Ishikawa (cell line): ENCODE measurements at regions not wholly inside any gene's neighbourhood (a gene's known extent, or its start where the extent isn't known, plus 50 kb on each side); places are given as distances from the start of the nearest gene placed in this dataset.

Experiments
- CEBPB ChIP-seq: IDR thresholded peaks from 2 replicates; pipeline ENCODE4 v1.6.1; 2012
- CREB1 ChIP-seq: IDR thresholded peaks from 2 replicates; pipeline ENCODE4 v1.6.1; 2012; ENCODE audit warnings: low read depth
- EGR1 ChIP-seq: IDR thresholded peaks from 2 replicates; pipeline ENCODE4 v1.6.1; 2012
- EP300 ChIP-seq: IDR thresholded peaks from 2 replicates; pipeline ENCODE4 v1.6.1; 2012; ENCODE audit warnings: borderline replicate concordance
- FOXM1 ChIP-seq: IDR thresholded peaks from 2 replicates; pipeline ENCODE4 v1.6.1; 2012; ENCODE audit warnings: low read depth, borderline replicate concordance
- NFIC ChIP-seq: IDR thresholded peaks from 2 replicates; pipeline ENCODE4 v1.6.1; 2012
- RAD21 ChIP-seq: IDR thresholded peaks from 2 replicates; pipeline ENCODE4 v1.6.1; 2012; ENCODE audit warnings: low read depth
- TAF1 ChIP-seq: IDR thresholded peaks from 2 replicates; pipeline ENCODE4 v1.6.1; 2012; ENCODE audit warnings: low read depth, mild to moderate bottlenecking
- TCF12 ChIP-seq: IDR thresholded peaks from 2 replicates; pipeline ENCODE4 v1.6.1; 2012; ENCODE audit warnings: low read depth
- TEAD4 ChIP-seq: IDR thresholded peaks from 2 replicates; pipeline ENCODE4 v1.6.1; 2012
- YY1 ChIP-seq: IDR thresholded peaks from 2 replicates; pipeline ENCODE4 v1.6.1; 2012; ENCODE audit warnings: low read depth
- ZBTB7A ChIP-seq: IDR thresholded peaks from 2 replicates; pipeline ENCODE4 v1.6.1; 2012; ENCODE audit warnings: low read depth
- TF ChIP-seq, protein P1 (sequence below): IDR thresholded peaks from 2 replicates; pipeline ENCODE4 v1.6.1; 2012
- TF ChIP-seq, protein P2 (sequence below): IDR thresholded peaks from 2 replicates; pipeline ENCODE4 v1.6.1; 2012
- TF ChIP-seq, protein P3 (sequence below): IDR thresholded peaks from 2 replicates; pipeline ENCODE4 v1.6.1; 2012; ENCODE audit warnings: low read depth, mild to moderate bottlenecking

DNA sequence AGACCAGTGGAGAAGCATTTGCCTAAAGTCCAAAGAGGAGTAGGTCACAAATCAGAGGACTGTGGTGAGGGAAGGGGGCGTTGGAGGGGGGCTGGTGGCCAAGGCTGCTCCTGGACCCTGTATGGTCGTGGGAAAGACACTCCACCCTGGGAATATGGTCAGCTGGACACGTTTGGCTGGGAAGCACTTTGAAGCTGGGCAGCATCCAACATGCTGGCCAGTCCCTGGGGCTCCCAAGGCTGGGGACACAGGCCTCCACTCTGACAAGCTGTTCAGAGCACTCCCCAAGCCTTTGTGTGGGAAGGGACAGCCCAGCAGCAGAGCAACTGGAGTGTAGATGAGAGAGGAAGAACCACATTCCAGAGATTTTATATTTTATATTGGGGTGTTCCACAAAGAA lies 203.2 kb downstream of the ANKRD60 start:
- TF ChIP-seq TCF12 (no peak), CEBPB (no peak), TAF1 (no peak), EGR1 (no peak), FOXM1 (no peak), RAD21 (no peak), NFIC (no peak), ZBTB7A (no peak), YY1 (no peak), CREB1 (no peak), TEAD4 (no peak), EP300 (no peak)
- TF ChIP-seq, protein P1, sequence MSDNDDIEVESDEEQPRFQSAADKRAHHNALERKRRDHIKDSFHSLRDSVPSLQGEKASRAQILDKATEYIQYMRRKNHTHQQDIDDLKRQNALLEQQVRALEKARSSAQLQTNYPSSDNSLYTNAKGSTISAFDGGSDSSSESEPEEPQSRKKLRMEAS, result no peak
- TF ChIP-seq, protein P2, sequence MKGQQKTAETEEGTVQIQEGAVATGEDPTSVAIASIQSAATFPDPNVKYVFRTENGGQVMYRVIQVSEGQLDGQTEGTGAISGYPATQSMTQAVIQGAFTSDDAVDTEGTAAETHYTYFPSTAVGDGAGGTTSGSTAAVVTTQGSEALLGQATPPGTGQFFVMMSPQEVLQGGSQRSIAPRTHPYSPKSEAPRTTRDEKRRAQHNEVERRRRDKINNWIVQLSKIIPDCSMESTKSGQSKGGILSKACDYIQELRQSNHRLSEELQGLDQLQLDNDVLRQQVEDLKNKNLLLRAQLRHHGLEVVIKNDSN, result no peak
- TF ChIP-seq, protein P3, sequence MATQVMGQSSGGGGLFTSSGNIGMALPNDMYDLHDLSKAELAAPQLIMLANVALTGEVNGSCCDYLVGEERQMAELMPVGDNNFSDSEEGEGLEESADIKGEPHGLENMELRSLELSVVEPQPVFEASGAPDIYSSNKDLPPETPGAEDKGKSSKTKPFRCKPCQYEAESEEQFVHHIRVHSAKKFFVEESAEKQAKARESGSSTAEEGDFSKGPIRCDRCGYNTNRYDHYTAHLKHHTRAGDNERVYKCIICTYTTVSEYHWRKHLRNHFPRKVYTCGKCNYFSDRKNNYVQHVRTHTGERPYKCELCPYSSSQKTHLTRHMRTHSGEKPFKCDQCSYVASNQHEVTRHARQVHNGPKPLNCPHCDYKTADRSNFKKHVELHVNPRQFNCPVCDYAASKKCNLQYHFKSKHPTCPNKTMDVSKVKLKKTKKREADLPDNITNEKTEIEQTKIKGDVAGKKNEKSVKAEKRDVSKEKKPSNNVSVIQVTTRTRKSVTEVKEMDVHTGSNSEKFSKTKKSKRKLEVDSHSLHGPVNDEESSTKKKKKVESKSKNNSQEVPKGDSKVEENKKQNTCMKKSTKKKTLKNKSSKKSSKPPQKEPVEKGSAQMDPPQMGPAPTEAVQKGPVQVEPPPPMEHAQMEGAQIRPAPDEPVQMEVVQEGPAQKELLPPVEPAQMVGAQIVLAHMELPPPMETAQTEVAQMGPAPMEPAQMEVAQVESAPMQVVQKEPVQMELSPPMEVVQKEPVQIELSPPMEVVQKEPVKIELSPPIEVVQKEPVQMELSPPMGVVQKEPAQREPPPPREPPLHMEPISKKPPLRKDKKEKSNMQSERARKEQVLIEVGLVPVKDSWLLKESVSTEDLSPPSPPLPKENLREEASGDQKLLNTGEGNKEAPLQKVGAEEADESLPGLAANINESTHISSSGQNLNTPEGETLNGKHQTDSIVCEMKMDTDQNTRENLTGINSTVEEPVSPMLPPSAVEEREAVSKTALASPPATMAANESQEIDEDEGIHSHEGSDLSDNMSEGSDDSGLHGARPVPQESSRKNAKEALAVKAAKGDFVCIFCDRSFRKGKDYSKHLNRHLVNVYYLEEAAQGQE, result no peak

DNA sequence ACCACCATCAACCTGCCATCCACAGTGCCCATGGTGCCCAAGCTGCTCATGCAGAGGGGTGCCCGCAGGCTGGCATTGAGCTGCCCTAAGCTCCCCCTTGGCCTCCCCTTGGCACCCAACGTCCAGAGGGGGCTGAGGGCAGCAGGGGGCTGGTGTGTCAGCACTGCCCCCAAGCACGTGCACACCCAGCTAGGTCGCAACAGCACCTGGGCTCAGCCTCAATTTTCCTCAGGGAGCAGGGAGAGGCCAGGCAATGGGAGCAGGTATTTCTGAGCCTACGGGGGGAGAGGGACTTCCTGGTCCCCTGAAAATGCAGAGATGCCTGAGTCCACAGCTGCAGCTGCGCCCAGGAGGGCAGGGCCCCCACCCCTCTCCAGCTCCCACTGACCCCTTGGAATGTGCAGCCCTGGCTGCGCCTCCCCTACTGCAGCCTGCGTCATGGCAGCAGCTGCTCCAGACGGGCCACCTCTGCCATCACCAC lies 204.2 kb downstream of the ANKRD60 start:
- TF ChIP-seq TEAD4 (no peak), FOXM1 (no peak), NFIC (no peak), EP300 (no peak), CREB1 (no peak), EGR1 (no peak), YY1 (no peak), TAF1 (no peak), ZBTB7A (no peak), TCF12 (no peak), CEBPB (no peak), RAD21 (no peak)
- TF ChIP-seq, protein P3, result no peak
- TF ChIP-seq, protein P2, result no peak
- TF ChIP-seq, protein P1, result no peak

DNA sequence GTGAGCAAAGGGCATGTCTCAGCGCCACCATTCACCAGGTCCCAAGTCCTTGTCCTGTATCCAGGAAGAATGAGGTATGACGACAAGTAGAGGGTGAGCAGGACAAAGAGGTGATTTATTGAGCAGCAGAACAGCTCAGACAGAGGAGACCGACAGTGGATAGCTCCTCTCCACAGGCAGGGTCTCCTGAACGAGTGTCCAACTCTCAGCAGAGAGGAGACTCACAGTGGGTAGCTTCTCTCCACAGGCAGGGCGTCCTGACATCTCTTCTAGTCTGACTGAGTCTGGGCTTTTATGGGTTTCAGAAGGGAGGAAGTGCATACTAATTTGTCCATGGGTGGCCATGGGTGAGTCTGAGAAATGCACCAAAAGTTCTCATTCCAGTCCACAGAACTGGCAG lies 204.7 kb downstream of the ANKRD60 start:
- TF ChIP-seq TCF12 (no peak), EP300 (no peak), CEBPB (no peak), EGR1 (no peak), ZBTB7A (no peak), YY1 (no peak), CREB1 (no peak), NFIC (no peak)
- TF ChIP-seq, protein P1, result no peak
- TF ChIP-seq, protein P3, result no peak

DNA sequence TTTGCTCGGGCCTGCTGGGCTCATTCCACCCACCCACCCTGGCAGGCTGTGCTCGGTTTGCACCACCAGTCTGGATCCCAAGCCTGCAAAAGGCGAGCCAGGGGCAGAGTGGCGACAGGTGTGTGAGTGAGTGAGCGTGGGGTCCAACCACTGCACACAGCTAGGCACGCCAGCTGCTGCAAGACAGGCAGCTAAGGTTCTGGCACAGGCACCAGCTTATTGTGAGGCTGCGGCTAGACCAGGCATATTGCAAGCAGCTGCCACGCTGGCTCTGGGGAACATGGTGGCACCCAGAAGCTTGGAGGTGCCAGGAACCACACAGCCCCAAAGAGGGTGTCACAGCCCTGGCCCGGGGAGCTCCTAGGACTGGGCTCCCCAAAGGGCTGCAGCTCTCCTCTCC lies 205.1 kb downstream of the ANKRD60 start:
- no peak for TF ChIP-seq FOXM1
- TF ChIP-seq EP300, result no peak
- no peak for TF ChIP-seq NFIC
- TF ChIP-seq ZBTB7A, result no peak
- TF ChIP-seq TCF12, result no peak
- TF ChIP-seq, protein P3, result no peak
- no peak for TF ChIP-seq TAF1
- no peak for TF ChIP-seq EGR1
- TF ChIP-seq TEAD4, result no peak
- no peak for TF ChIP-seq YY1
